ENCODE measurements at regions not wholly inside any gene's neighbourhood (a gene's known extent, or its start where the extent isn't known, plus 50 kb on each side); places are given as distances from the start of the nearest gene placed in this dataset.

- DNase-seq (ENCODE audit: low spot score in 2 of 2) (no peak), ATAC-seq (ENCODE audit: low read depth) (no peak)
- Mint-ChIP-seq H3K27ac (no peak overlapping the region), H3K4me1 (peaks cover 3% of the 10 kb centered on the region), H3K27me3 (peaks cover 5% of the 10 kb centered on the region), H3K4me3 (no peak overlapping the region), H3K36me3 (peaks cover 3% of the 10 kb centered on the region), H3K9me3 (peaks cover 3% of the 10 kb centered on the region)
Measured at GRCh38 chr18:56475250-56475649, 163.1 kb downstream of the TXNL1 start.

- Mint-ChIP-seq H3K27ac (no peak overlapping the region), H3K36me3 (peaks cover 3% of the 10 kb centered on the region), H3K9me3 (peaks cover 3% of the 10 kb centered on the region), H3K4me3 (no peak overlapping the region), H3K27me3 (peaks cover 5% of the 10 kb centered on the region), H3K4me1 (peaks cover 7% of the 10 kb centered on the region)
- no peak for ATAC-seq (ENCODE audit: low read depth)
- DNase-seq (ENCODE audit: low spot score in 2 of 2), result no peak
Measured at GRCh38 chr18:56473400-56474024, 164.9 kb downstream of the TXNL1 start.

GRCh38 chr18:56470406-56471351 is 167.7 kb downstream of the TXNL1 start:
- H3K27me3 Mint-ChIP-seq, result peaks cover 5% of the 10 kb centered on the region
- H3K9me3 Mint-ChIP-seq, result peaks cover 7% of the 10 kb centered on the region
- H3K4me3 Mint-ChIP-seq, result no peak overlapping the region
- ATAC-seq (ENCODE audit: low read depth), result no peak
- no peak overlapping the region for H3K27ac Mint-ChIP-seq
- peaks cover 13% of the 10 kb centered on the region for H3K4me1 Mint-ChIP-seq
- H3K36me3 Mint-ChIP-seq, result peaks cover 3% of the 10 kb centered on the region
- DNase-seq (ENCODE audit: low spot score in 2 of 2), result no peak

- peaks cover 7% of the 10 kb centered on the region for H3K36me3 Mint-ChIP-seq
- H3K27ac Mint-ChIP-seq, result peak overlapping the region; percentile 14
- peaks cover 13% of the 10 kb centered on the region for H3K4me1 Mint-ChIP-seq
- ATAC-seq (ENCODE audit: low read depth) (no peak), DNase-seq (ENCODE audit: low spot score in 2 of 2) (no peak)
- H3K27me3 Mint-ChIP-seq, result peaks cover 3% of the 10 kb centered on the region
- peaks cover 13% of the 10 kb centered on the region for H3K9me3 Mint-ChIP-seq
- H3K4me3 Mint-ChIP-seq, result no peak overlapping the region
Measured at GRCh38 chr18:56469582-56469981, 168.8 kb downstream of the TXNL1 start.

- H3K4me3 Mint-ChIP-seq, result no peak overlapping the region
- peaks cover 15% of the 10 kb centered on the region for H3K9me3 Mint-ChIP-seq
Measured at GRCh38 chr18:56468396-56468795, 170.0 kb downstream of the TXNL1 start.

GRCh38 chr18:56462276-56462675 is 176.1 kb downstream of the TXNL1 start:
- H3K27ac Mint-ChIP-seq, result no peak overlapping the region
- peaks cover 4% of the 10 kb centered on the region for H3K36me3 Mint-ChIP-seq
- DNase-seq (ENCODE audit: low spot score in 2 of 2), result no peak
- H3K4me1 Mint-ChIP-seq, result no peaks in the 10 kb centered on the region
- H3K9me3 Mint-ChIP-seq, result peaks cover 18% of the 10 kb centered on the region
- H3K27me3 Mint-ChIP-seq, result peaks cover 4% of the 10 kb centered on the region
- H3K4me3 Mint-ChIP-seq, result no peak overlapping the region
- no peak for ATAC-seq (ENCODE audit: low read depth)

More at GRCh38 chr18:56468396-56468795, 170.0 kb downstream of the TXNL1 start:
- Mint-ChIP-seq H3K27me3 (peaks cover 3% of the 10 kb centered on the region), H3K27ac (no peak overlapping the region), H3K36me3 (peaks cover 7% of the 10 kb centered on the region), H3K4me1 (peaks cover 13% of the 10 kb centered on the region)
- ATAC-seq (ENCODE audit: low read depth) (peak; percentile 66), DNase-seq (ENCODE audit: low spot score in 2 of 2) (no peak)

GRCh38 chr18:56461151-56461550 is 177.2 kb downstream of the TXNL1 start:
- peaks cover 4% of the 10 kb centered on the region for H3K36me3 Mint-ChIP-seq
- ATAC-seq (ENCODE audit: low read depth) (no peak), DNase-seq (ENCODE audit: low spot score in 2 of 2) (no peak)
- H3K27ac Mint-ChIP-seq, result no peak overlapping the region
- no peaks in the 10 kb centered on the region for H3K4me1 Mint-ChIP-seq
- H3K9me3 Mint-ChIP-seq, result peaks cover 18% of the 10 kb centered on the region
- no peak overlapping the region for H3K4me3 Mint-ChIP-seq
- H3K27me3 Mint-ChIP-seq, result peaks cover 4% of the 10 kb centered on the region

GRCh38 chr18:56460581-56460980 is 177.8 kb downstream of the TXNL1 start:
- DNase-seq (ENCODE audit: low spot score in 2 of 2) (no peak), ATAC-seq (ENCODE audit: low read depth) (no peak)
- peaks cover 4% of the 10 kb centered on the region for H3K36me3 Mint-ChIP-seq
- no peaks in the 10 kb centered on the region for H3K4me1 Mint-ChIP-seq
- peaks cover 13% of the 10 kb centered on the region for H3K9me3 Mint-ChIP-seq
- no peak overlapping the region for H3K27ac Mint-ChIP-seq
- H3K4me3 Mint-ChIP-seq, result no peak overlapping the region
- peaks cover 4% of the 10 kb centered on the region for H3K27me3 Mint-ChIP-seq

GRCh38 chr18:56458770-56459712 is 179.4 kb downstream of the TXNL1 start:
- DNase-seq (ENCODE audit: low spot score in 2 of 2), result no peak
- ATAC-seq (ENCODE audit: low read depth), result no peak
- Mint-ChIP-seq H3K9me3 (peaks cover 9% of the 10 kb centered on the region), H3K4me1 (no peaks in the 10 kb centered on the region), H3K36me3 (no peaks in the 10 kb centered on the region), H3K4me3 (no peak overlapping the region), H3K27me3 (peaks cover 8% of the 10 kb centered on the region), H3K27ac (no peak overlapping the region)

- no peaks in the 10 kb centered on the region for H3K36me3 Mint-ChIP-seq
- DNase-seq (ENCODE audit: low spot score in 2 of 2), result no peak
- H3K27me3 Mint-ChIP-seq, result peaks cover 7% of the 10 kb centered on the region
- ATAC-seq (ENCODE audit: low read depth), result no peak
- H3K4me1 Mint-ChIP-seq, result no peaks in the 10 kb centered on the region
- no peak overlapping the region for H3K4me3 Mint-ChIP-seq
- H3K9me3 Mint-ChIP-seq, result no peaks in the 10 kb centered on the region
- H3K27ac Mint-ChIP-seq, result no peak overlapping the region
Measured at GRCh38 chr18:56455874-56456273, 182.5 kb downstream of the TXNL1 start.

GRCh38 chr18:56455141-56455540 is 183.3 kb downstream of the TXNL1 start:
- DNase-seq (ENCODE audit: low spot score in 2 of 2), result no peak
- Mint-ChIP-seq H3K9me3 (no peaks in the 10 kb centered on the region), H3K4me3 (no peak overlapping the region), H3K27ac (no peak overlapping the region), H3K4me1 (no peaks in the 10 kb centered on the region), H3K36me3 (no peaks in the 10 kb centered on the region), H3K27me3 (peaks cover 7% of the 10 kb centered on the region)
- no peak for ATAC-seq (ENCODE audit: low read depth)

- DNase-seq (ENCODE audit: low spot score in 2 of 2) (no peak), ATAC-seq (ENCODE audit: low read depth) (no peak)
- Mint-ChIP-seq H3K27me3 (peaks cover 7% of the 10 kb centered on the region), H3K27ac (no peak overlapping the region), H3K9me3 (no peaks in the 10 kb centered on the region), H3K4me1 (no peaks in the 10 kb centered on the region), H3K4me3 (no peak overlapping the region), H3K36me3 (no peaks in the 10 kb centered on the region)
Measured at GRCh38 chr18:56453631-56454030, 184.8 kb downstream of the TXNL1 start.

GRCh38 chr18:56451188-56451587 is 187.2 kb downstream of the TXNL1 start:
- no peak overlapping the region for H3K27ac Mint-ChIP-seq
- H3K27me3 Mint-ChIP-seq, result peaks cover 7% of the 10 kb centered on the region
- no peak overlapping the region for H3K4me3 Mint-ChIP-seq
- H3K36me3 Mint-ChIP-seq, result no peaks in the 10 kb centered on the region
- no peaks in the 10 kb centered on the region for H3K4me1 Mint-ChIP-seq
- ATAC-seq (ENCODE audit: low read depth) (no peak), DNase-seq (ENCODE audit: low spot score in 2 of 2) (no peak)
- H3K9me3 Mint-ChIP-seq, result no peaks in the 10 kb centered on the region

- H3K27ac Mint-ChIP-seq, result no peak overlapping the region
- H3K9me3 Mint-ChIP-seq, result no peaks in the 10 kb centered on the region
- no peak overlapping the region for H3K4me3 Mint-ChIP-seq
- ATAC-seq (ENCODE audit: low read depth) (no peak), DNase-seq (ENCODE audit: low spot score in 2 of 2) (no peak)
- H3K4me1 Mint-ChIP-seq, result no peaks in the 10 kb centered on the region
- peaks cover 3% of the 10 kb centered on the region for H3K27me3 Mint-ChIP-seq
- H3K36me3 Mint-ChIP-seq, result no peaks in the 10 kb centered on the region
Measured at GRCh38 chr18:56448751-56449150, 189.6 kb downstream of the TXNL1 start.

Measured in memory B cell (primary cell).